ENCODE measurements at regions not wholly inside any gene's neighbourhood (a gene's known extent, or its start where the extent isn't known, plus 50 kb on each side); places are given as distances from the start of the nearest gene placed in this dataset.

- no peak for TF ChIP-seq CTCF (IDR thresholded peaks at IDR 0.05)
- TF ChIP-seq POLR2A (IDR thresholded peaks at IDR 0.05), result no peak
- TF ChIP-seq EP300 (IDR thresholded peaks at IDR 0.05), result no peak
- TF ChIP-seq POLR2AphosphoS5 (IDR thresholded peaks at IDR 0.05), result no peak
Measured at GRCh38 chr3:124234852-124235252, 242.9 kb upstream of the ROPN1 start.

Measured in stomach (tissue), 4 donors.